Lower leg skin (tissue), 3 donors: ENCODE measurements at regions not wholly inside any gene's neighbourhood (a gene's known extent, or its start where the extent isn't known, plus 50 kb on each side); places are given as distances from the start of the nearest gene placed in this dataset.

Experiments
- CTCF ChIP-seq, 3 donors: fragments of 450-650 bp; IDR thresholded peaks; one replicate each; pipeline ENCODE4 v1.5.1; 2016; ENCODE audit warnings: antibody characterized with exemption in 3 of 3, mild to moderate bottlenecking in 3 of 3, moderate library complexity in 2 of 3
- POLR2A ChIP-seq, 2 donors: fragments of 450-650 bp; IDR thresholded peaks; one replicate each; pipeline ENCODE4 v1.6.1; 2016 to 2017; ENCODE audit warnings: antibody characterized with exemption in 2 of 2, mild to moderate bottlenecking in 1 of 2, moderate library complexity in 1 of 2

GRCh38 chr3:135864060-135864459, 101.5 kb upstream of the PPP2R3A start:
- no peak for TF ChIP-seq POLR2A (IDR thresholded peaks at IDR 0.05)
- TF ChIP-seq CTCF (IDR thresholded peaks at IDR 0.05) = no peak
